ENCODE measurements at regions not wholly inside any gene's neighbourhood (a gene's known extent, or its start where the extent isn't known, plus 50 kb on each side); places are given as distances from the start of the nearest gene placed in this dataset.

DNA sequence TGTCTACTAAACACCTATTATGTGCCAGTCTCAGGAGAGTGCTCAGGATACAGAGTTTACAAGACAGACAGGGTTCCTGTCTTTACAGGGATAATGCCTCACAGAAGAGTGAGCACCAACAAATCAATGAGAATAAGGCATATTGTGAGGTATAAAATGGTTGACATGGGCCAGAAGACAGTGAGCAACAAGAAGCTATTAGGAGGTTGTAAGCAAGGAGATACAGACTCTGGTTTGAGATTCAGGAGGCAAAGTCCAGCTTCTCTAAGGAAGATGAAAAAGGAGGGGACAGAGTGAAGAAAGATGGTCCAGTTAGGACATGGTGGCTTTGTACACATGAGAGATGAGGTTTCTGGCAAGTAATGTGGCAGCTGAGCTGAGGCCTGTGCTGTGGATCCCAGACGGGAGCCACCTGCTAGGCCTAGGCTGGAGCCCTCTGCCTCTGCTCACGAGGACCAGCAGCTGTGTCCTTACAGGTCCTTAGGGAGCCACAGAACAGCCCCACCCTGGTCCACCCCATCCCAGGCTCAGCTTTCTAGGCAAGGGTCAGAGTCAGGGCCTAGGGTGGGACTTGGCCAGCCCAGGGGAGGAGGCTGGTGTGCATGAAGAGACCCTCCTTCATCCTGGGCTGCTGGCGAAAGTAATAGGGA is 110.5 kb downstream of the ZNF280B start:
- TF ChIP-seq EZH2phosphoT487 (IDR thresholded peaks at IDR 0.05; ENCODE audit: borderline replicate concordance, low read depth, low read length): no peak
- TF ChIP-seq, protein P1, sequence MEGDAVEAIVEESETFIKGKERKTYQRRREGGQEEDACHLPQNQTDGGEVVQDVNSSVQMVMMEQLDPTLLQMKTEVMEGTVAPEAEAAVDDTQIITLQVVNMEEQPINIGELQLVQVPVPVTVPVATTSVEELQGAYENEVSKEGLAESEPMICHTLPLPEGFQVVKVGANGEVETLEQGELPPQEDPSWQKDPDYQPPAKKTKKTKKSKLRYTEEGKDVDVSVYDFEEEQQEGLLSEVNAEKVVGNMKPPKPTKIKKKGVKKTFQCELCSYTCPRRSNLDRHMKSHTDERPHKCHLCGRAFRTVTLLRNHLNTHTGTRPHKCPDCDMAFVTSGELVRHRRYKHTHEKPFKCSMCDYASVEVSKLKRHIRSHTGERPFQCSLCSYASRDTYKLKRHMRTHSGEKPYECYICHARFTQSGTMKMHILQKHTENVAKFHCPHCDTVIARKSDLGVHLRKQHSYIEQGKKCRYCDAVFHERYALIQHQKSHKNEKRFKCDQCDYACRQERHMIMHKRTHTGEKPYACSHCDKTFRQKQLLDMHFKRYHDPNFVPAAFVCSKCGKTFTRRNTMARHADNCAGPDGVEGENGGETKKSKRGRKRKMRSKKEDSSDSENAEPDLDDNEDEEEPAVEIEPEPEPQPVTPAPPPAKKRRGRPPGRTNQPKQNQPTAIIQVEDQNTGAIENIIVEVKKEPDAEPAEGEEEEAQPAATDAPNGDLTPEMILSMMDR (conservative IDR thresholded peaks at IDR 0.05; ENCODE audit: low read length): no peak
